ENCODE measurements at regions not wholly inside any gene's neighbourhood (a gene's known extent, or its start where the extent isn't known, plus 50 kb on each side); places are given as distances from the start of the nearest gene placed in this dataset.

DNA sequence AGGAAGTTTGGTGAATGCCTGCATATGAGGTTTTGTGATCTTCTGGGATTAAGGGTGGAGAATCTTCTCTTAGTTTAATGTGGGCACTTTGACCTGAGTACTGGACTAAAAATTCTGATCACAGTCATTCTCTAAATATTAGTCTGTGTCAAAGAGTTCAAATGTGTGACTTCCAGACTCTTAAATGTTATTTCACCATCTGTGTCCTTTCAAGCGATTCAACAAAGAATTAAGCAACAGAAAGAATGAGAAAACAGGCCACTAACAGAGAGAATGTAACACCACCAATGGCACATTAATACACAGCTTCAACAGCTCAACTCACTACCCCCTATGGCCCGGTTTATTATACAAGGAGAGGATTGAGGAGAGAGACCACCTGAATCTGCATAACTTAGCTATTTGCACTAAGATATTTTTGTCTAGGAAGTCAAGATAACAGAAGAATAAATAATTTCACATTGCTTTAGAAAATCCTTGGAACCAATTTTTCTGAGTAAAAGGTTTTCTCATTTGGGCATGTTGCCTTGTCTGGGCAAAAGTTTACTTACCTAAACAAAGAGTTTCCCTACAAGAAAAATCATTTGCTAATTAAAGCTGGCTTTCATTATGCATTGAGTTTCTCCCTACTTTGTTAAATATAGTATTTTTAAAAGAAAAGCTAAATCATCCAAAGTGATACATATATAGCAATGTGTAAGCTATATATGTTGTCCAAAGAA lies 1313.7 kb downstream of the NCAM2 start (continued):
- no peak for TF ChIP-seq KDM5A (IDR thresholded peaks at IDR 0.05; ENCODE audit: low read length)
- TF ChIP-seq ZNF274 (IDR thresholded peaks at IDR 0.05; ENCODE audit: borderline replicate concordance, extremely low read depth, low read length): no peak
- no peak for TF ChIP-seq POLR2AphosphoS5 (IDR thresholded peaks at IDR 0.05; ENCODE audit: low read depth, low read length)

Measured in H1 (cell line).